GM12892 (cell line): ENCODE measurements at regions not wholly inside any gene's neighbourhood (a gene's known extent, or its start where the extent isn't known, plus 50 kb on each side); places are given as distances from the start of the nearest gene placed in this dataset.

Experiments
- POLR2A ChIP-seq: IDR thresholded peaks from 2 replicates; pipeline ENCODE4 v1.6.1; 2011; ENCODE audit warnings: low read depth, low read length, control low read depth
- POLR2AphosphoS5 ChIP-seq: IDR thresholded peaks from 2 replicates; pipeline ENCODE4 v1.6.1; 2011; ENCODE audit warnings: low read depth, low read length, control low read depth
- TAF1 ChIP-seq: IDR thresholded peaks from 2 replicates; pipeline ENCODE4 v1.6.1; 2011; ENCODE audit warnings: low read depth, mild to moderate bottlenecking, control low read depth, low read length, borderline replicate concordance

GRCh38 chr19:30969591-30969990 lies 379.6 kb downstream of the TSHZ3 start:
- TF ChIP-seq POLR2AphosphoS5 = no peak
- TF ChIP-seq TAF1 = no peak
- TF ChIP-seq POLR2A = no peak
